Activated CD4-positive, alpha-beta T cell treated with anti-CD3 and anti-CD28 coated beads, Interleukin-2, Interleukin-4, amounts not matched to agents 100 ng/mL and 50 ng/mL, durations not matched to agents 16 hours and 8 hours (primary cell): ENCODE measurements at regions not wholly inside any gene's neighbourhood (a gene's known extent, or its start where the extent isn't known, plus 50 kb on each side); places are given as distances from the start of the nearest gene placed in this dataset.

ENCODE experiments used
- DNase-seq: peaks from one replicate; pipeline ENCODE4 v3.0.0-alpha.2; 2020; ENCODE audit warnings: low spot score

DNA sequence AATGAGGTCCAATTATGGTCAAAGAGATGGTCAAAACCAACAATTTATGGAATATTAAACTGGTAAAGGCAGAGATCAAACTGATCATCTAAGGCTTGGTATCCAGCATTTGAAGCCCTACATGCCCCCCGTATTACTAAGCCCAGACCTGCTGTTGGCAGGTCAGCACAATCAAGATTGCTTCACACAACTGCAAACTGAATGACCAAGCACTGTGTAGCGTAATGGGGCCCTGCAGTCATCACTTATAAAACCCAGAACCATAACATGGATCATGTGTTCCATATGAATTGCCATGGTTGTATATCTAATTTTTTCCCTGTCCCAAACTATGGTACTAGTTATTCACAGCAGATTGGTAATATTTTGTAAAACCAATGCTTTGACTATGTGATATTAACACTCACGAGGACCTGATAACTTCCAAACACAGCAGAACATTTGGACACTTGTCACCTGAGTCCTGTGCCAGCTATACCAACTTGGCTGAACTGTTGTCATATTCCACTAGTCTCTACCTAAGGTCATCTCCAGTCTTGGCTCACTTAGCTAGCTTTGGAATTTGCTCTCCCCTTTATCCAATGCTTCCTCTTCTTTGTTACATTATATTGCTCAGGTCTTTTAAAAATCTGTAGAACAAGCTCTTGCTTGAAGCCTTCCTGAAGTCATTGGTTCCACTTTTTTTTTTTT lies 81.7 kb upstream of the HMHB1 start:
- DNase-seq: no peak

GRCh38 chr5:143729334-143729946 lies 82.5 kb upstream of the HMHB1 start:
- DNase-seq: no peak

GRCh38 chr5:143723159-143723558 lies 88.8 kb upstream of the HMHB1 start:
- peak; percentile 9 for DNase-seq

GRCh38 chr5:143721925-143722324 lies 90.0 kb upstream of the HMHB1 start:
- no peak for DNase-seq

DNA sequence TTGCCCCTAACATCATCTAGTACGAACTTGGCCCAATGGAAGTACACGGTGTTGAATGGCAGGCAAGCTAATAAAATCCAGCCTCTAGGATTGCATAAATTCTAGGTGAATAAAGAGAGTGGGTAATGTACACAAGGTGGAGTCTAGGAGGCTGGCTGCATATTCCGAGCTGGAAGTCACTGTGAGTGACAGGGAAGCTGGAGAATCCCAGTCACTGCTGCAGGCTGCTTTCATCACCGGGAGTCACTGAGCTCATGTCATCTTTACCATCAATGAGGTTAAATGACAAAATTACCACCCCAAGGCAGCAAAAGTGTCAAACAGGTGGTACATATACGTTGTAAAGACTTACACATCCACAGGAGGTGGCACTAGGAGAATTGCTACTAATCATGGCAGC lies 91.3 kb upstream of the HMHB1 start:
- no peak for DNase-seq

DNA sequence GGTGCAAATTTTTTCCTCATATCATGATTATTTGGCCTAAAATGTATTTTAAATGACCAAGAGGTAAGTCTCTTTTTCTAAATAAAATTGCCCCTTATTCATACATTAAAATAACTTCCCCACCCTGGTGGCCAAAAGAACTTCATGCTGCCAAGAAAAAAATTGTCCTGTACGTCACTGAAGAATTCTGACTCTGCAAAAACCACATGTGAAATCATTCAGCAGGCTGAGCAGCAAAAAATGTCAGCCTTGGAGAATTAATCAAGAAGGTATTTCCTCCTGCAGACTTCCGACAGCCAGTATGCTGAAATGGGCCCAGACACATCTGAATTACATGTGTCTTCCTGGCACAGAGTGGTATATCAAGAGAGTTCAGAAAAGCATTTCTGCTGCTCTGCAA lies 94.6 kb upstream of the HMHB1 start:
- DNase-seq: no peak

GRCh38 chr5:143716881-143717280 lies 95.1 kb upstream of the HMHB1 start:
- DNase-seq: no peak

DNA sequence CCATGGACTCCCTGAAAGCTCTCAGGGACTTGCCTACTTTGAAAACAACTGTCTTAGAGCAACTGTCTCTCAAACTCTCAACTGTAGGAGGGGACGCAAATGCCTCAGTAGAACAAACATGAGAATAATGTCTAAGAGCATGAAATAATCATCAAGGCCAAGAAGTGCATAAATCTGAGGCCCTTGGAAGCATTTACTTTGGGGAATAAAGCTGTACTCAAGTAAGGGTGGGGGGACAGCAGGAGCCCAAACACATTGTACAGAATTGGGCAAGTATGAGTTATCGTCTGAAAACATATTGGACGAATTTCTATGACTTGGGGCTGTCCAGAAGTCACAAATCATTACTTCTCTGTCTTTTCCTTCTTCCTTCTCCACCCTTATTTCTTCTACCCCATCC lies 96.3 kb upstream of the HMHB1 start:
- DNase-seq: no peak

GRCh38 chr5:143714629-143715028 lies 97.3 kb upstream of the HMHB1 start:
- no peak for DNase-seq

DNA sequence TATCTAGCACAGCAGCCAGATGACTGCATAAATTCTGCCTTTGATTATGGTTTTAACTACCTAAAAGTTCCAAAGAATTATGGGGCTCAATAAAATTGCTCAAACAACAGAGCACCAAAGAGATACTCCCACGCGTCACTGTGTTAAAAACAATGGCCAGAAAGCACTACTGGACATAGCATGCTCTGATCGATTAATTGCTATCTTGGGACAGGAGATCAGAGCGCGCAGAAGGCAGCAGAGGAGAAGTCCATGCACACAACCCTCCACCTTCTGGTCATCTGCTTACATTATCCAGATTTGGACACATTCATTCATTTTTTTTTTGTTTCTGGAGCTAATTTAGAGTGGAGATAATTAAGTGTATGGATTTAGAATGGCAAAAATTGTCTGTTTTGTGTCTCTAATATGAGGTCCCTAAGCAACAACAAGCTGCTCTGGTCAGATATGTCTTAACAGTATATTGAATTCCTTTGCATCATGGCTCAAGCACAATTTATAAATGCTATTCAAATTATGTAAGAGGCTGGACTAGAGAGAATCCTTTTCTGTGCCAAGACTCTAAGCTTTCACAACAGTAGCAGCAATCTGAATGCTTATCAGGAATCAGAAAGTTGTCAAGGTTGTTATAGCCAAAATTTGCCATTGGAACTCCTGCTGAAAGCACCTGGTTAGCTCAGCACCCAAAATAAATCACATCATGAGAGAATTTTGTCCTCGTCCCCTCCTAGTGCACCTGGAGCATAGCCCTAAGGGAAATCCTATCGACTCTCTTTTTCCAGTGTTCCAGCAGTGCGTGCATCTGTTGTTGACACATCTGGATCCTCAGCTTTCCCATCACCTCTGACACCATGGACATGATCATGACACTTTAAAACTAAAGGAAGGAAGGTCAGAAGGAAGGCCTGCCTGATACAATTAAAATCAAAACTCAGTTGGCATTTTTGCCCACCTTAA lies 98.6 kb upstream of the HMHB1 start:
- no peak for DNase-seq

GRCh38 chr5:143708672-143709071 lies 103.3 kb upstream of the HMHB1 start:
- DNase-seq: peak; percentile 38

DNA sequence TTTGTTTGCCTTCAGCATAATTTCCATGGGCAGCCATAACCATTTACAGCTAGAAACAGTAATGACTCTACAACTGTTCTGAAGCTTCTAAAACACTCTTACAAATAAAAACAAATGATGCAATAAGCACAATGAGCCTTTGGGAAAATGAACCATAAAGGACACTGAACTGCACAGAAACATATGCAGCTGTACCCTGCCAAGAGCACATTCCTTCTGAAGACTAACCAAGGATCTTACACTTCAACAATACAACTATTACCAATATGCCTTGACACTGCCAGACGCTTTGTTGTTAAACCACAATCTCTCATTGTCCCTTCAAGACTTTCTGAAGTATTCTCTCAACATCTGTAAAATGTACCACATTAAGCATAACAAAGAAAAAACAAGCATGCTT lies 104.2 kb upstream of the HMHB1 start:
- DNase-seq: no peak

GRCh38 chr5:143705381-143705780 lies 106.6 kb upstream of the HMHB1 start:
- no peak for DNase-seq

GRCh38 chr5:143703659-143704058 lies 108.3 kb upstream of the HMHB1 start:
- no peak for DNase-seq

- no peak for DNase-seq
These were observed 110.5 kb upstream of the HMHB1 start for GRCh38 chr5:143701493-143701892.

- DNase-seq: no peak
These were observed 111.0 kb upstream of the HMHB1 start for GRCh38 chr5:143700994-143701393.

DNA sequence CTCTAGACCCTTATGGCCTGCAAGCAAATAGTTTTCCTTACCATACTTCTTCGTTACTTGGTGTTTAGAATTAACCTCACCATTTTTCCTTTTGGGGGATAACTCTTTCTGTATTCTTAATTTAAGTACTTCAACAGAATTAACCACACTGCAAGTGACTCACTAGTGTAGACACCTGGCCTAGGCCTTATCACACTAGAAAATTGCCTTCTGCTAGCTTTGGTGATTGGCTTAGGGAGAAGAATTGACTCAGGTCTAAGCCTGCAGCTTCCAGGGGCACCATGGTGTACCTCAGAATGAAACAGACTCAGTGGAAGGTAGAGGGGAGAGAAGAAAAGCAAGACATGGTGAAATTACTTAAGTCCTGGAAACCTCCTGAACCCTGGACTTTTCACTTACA lies 112.8 kb upstream of the HMHB1 start:
- peak; percentile 77 for DNase-seq

DNA sequence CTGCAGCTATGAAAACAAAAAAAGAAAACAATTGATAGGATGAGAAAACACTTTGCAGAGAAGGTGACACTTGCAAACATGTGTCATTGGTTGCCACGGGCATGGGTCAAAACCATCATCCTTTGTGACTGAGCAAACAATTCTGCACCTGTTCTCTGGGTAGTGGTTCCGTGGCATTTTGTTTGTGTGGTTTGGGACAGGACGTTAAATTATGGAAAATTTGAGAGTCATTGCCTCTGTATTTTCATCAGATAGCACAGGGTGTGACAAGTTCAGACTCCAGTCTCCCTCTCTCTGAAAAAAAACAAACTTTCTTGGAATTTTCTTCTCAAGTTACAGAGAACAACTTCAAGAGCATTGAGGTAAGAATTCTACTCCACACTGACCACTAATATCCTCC lies 113.4 kb upstream of the HMHB1 start:
- DNase-seq: peak; percentile 46

GRCh38 chr5:143696921-143697320 lies 115.0 kb upstream of the HMHB1 start:
- DNase-seq: no peak

GRCh38 chr5:143695941-143696340 lies 116.0 kb upstream of the HMHB1 start:
- DNase-seq: no peak

- no peak for DNase-seq
These were observed 116.6 kb upstream of the HMHB1 start for GRCh38 chr5:143695244-143695864.

- DNase-seq: no peak
These were observed 117.6 kb upstream of the HMHB1 start for GRCh38 chr5:143694357-143694756.
